ENCODE measurements at regions not wholly inside any gene's neighbourhood (a gene's known extent, or its start where the extent isn't known, plus 50 kb on each side); places are given as distances from the start of the nearest gene placed in this dataset.

GRCh38 chr18:59768409-59768808 lies 71.2 kb upstream of the CCBE1 start:
- Histone ChIP-seq H3K36me3 (no peaks in the 10 kb centered on the region), H3K4me3 (no peak overlapping the region), H3K27me3 (replicated peaks; ENCODE audit: insufficient read depth) (no peaks in the 10 kb centered on the region), H3K4me1 (replicated peaks) (no peaks in the 10 kb centered on the region), H3K9me3 (no peaks in the 10 kb centered on the region), H3K27ac (no peak overlapping the region)
- no peak for TF ChIP-seq POLR2AphosphoS5 (IDR thresholded peaks at IDR 0.05)
- no peak for TF ChIP-seq CTCF (IDR thresholded peaks at IDR 0.05)
- TF ChIP-seq POLR2A (IDR thresholded peaks at IDR 0.05), result no peak
- 70% methylated on average over 1 of the region's 1 CpG for WGBS
- intact Hi-C loops (cut with DNase I), result no loop called here
- no peak for DNase-seq (ENCODE audit: low spot score)

- intact Hi-C loops (cut with DNase I), result no loop called here
- TF ChIP-seq CTCF (IDR thresholded peaks at IDR 0.05) (no peak), POLR2A (IDR thresholded peaks at IDR 0.05) (no peak), POLR2AphosphoS5 (IDR thresholded peaks at IDR 0.05) (no peak)
- Histone ChIP-seq H3K27me3 (replicated peaks; ENCODE audit: insufficient read depth) (no peaks in the 10 kb centered on the region), H3K9me3 (no peaks in the 10 kb centered on the region), H3K36me3 (no peaks in the 10 kb centered on the region), H3K4me1 (replicated peaks) (no peaks in the 10 kb centered on the region), H3K27ac (no peak overlapping the region), H3K4me3 (no peak overlapping the region)
- no peak for DNase-seq (ENCODE audit: low spot score)
- WGBS, result 13% methylated on average over 2 of the region's 2 CpGs
Observed at GRCh38 chr18:59767732-59768131, 70.5 kb upstream of the CCBE1 start.

DNA sequence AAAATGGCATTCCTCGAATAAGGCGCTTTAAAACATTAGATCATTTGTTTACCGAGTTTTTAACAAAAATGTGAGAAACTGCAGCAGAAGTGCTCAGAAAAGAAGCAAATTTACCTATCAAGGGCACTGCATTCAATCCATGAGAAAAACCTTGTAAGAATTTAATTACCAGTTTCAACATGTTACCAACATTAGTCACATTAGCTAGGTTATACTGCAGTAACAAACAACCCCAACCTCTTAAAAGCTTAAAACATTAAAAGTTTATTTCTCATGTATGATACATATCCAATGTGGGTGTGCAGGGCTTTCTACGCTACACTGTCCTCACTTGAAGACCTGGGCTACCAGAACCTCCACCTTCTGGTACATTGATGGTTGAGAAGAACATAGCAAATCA lies 68.1 kb upstream of the CCBE1 start:
- H3K27me3 ChIP-seq (replicated peaks; ENCODE audit: insufficient read depth), result no peaks in the 10 kb centered on the region

DNA sequence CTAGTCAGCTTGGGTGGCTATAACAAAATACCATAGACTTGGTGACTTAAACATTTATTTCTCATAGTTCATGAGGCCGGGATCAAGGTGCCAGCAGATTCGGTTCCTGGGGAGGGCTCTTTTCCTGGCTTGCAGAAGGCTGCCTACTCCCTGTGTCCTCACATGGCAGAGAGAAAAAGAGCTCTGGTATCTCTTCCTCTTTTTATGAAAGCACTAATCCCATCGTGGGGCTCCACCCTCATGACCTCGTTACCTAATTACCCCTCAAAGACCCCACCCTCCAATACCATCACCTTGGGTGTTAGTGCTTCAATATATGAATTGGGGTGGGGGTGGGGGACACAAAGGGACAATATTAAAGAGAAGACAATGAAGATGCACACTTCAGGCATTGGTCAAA lies 67.1 kb upstream of the CCBE1 start:
- Histone ChIP-seq H3K27me3 (replicated peaks; ENCODE audit: insufficient read depth) (no peaks in the 10 kb centered on the region), H3K36me3 (no peaks in the 10 kb centered on the region), H3K9me3 (no peaks in the 10 kb centered on the region), H3K4me3 (no peak overlapping the region), H3K4me1 (replicated peaks) (no peaks in the 10 kb centered on the region), H3K27ac (no peak overlapping the region)
- intact Hi-C loops (cut with DNase I), result no loop called here
- TF ChIP-seq POLR2AphosphoS5 (IDR thresholded peaks at IDR 0.05) (no peak), CTCF (IDR thresholded peaks at IDR 0.05) (no peak), POLR2A (IDR thresholded peaks at IDR 0.05) (no peak)
- no peak for DNase-seq (ENCODE audit: low spot score)
- 91% methylated on average over 4 of the region's 4 CpGs for WGBS

More for the DNA sequence above, 68.1 kb upstream of the CCBE1 start:
- TF ChIP-seq CTCF (IDR thresholded peaks at IDR 0.05), result no peak
- TF ChIP-seq POLR2AphosphoS5 (IDR thresholded peaks at IDR 0.05), result no peak
- TF ChIP-seq POLR2A (IDR thresholded peaks at IDR 0.05), result no peak
- no peaks in the 10 kb centered on the region for H3K9me3 ChIP-seq
- 82% methylated on average over 4 of the region's 4 CpGs for WGBS
- no peaks in the 10 kb centered on the region for H3K4me1 ChIP-seq (replicated peaks)
- DNase-seq (ENCODE audit: low spot score), result no peak
- H3K4me3 ChIP-seq, result no peak overlapping the region
- no peaks in the 10 kb centered on the region for H3K36me3 ChIP-seq
- H3K27ac ChIP-seq, result no peak overlapping the region
- intact Hi-C loops (cut with DNase I), result no loop called here

- no peaks in the 10 kb centered on the region for H3K27me3 ChIP-seq (replicated peaks; ENCODE audit: insufficient read depth)
- 80% methylated on average over 2 of the region's 2 CpGs for WGBS
- DNase-seq (ENCODE audit: low spot score), result no peak
- intact Hi-C loops (cut with DNase I), result no loop called here
- H3K27ac ChIP-seq, result no peak overlapping the region
- no peaks in the 10 kb centered on the region for H3K36me3 ChIP-seq
- H3K9me3 ChIP-seq, result no peaks in the 10 kb centered on the region
- TF ChIP-seq POLR2A (IDR thresholded peaks at IDR 0.05) (no peak), POLR2AphosphoS5 (IDR thresholded peaks at IDR 0.05) (no peak), CTCF (IDR thresholded peaks at IDR 0.05) (no peak)
- H3K4me1 ChIP-seq (replicated peaks), result no peaks in the 10 kb centered on the region
- no peak overlapping the region for H3K4me3 ChIP-seq
Observed at GRCh38 chr18:59763541-59764136, 66.4 kb upstream of the CCBE1 start.
